ENCODE measurements at regions not wholly inside any gene's neighbourhood (a gene's known extent, or its start where the extent isn't known, plus 50 kb on each side); places are given as distances from the start of the nearest gene placed in this dataset.
"Not testable (repeated sequence)": the region's sequence is repeated elsewhere in the genome, so short reads cannot be mapped to it uniquely, and the experiment has no call there.

DNA sequence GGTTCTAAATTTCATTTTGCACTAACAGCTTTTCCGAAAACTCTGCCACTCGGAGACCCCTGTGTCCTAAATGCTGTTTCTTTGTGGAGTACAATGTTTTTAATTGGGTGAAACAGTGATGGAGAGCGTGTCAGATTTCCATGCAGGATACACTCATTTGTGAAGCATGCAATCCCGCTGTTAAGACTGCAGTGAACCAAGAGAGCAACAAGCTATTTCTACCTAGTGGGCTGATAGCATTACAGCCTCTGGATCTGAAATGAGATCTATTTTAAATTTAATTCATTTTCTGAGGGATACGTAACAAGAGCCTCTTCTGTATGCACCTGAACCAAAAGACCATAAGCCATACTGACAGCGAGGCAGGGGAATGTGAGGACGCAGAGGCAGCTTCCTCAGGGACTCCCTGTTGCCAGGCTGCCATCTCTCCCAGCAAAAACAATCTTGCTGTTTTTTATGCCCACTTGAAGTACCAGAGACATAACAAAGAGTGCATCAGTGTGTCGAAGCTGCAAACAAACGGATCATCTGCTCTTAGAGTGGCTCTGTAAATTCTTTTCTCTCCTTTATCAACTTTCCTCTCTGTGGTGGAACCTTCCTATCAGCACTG, 199.9 kb upstream of the COX10 start:
- no peak for DNase-seq (ENCODE audit: low spot score)

DNA sequence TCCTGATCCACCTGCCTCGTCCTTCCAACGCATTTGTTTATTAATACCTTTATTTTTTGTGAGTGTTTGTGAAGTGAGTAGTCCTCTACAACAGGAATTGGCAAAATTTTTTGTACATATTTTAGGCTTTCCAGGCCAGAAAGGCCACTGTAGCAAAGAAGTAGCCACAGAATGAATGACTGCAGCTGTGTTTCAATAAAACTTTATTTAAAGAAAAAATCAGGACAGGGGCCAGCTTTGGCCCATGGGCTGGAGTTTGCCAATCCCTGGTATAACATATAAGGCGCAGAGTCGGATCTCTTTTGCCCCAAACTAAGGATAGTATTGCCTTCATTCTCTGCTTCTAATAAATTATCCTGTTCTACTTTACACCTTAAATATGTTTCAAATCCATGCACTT, 198.0 kb upstream of the COX10 start:
- DNase-seq (ENCODE audit: low spot score): no peak

DNA sequence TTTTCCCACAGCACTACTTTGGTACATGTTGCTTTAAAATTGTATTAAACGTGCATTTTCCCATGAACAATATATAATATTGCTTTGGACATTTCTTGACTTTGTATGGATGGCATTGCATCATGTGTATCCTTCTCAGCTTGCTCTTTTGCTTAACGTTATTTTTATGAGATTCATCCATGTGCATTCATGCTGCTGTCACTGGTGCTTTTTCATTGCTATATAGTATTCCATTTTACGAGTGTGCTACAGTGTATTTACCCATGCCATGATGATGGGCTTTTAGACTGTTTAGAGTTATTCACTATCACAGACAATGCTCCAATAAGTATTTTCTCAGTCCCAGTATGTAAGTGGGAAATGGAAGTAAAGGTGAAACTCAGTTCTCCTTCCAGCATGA, 195.2 kb upstream of the COX10 start:
- no peak for DNase-seq (ENCODE audit: low spot score)

DNA sequence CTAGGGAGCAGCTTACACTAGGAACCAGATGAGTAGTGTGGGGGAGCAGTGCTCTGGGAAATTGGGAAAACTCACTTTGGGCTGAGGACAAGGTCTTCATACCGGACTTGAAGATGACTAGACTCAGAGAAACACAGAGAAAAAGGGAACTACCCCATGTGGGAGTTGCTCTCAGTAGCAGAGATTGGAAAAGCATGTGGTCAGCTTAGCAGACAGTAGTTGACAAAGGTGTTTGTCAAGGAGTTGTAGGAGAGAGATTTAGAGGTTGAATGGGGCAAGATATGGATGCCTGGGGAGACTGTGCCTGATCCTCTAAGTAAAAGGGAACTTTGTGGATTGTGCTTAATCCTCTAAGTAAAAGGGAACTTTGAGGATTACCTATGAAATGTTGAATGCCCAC, 194.5 kb upstream of the COX10 start:
- no peak for DNase-seq (ENCODE audit: low spot score)

DNA sequence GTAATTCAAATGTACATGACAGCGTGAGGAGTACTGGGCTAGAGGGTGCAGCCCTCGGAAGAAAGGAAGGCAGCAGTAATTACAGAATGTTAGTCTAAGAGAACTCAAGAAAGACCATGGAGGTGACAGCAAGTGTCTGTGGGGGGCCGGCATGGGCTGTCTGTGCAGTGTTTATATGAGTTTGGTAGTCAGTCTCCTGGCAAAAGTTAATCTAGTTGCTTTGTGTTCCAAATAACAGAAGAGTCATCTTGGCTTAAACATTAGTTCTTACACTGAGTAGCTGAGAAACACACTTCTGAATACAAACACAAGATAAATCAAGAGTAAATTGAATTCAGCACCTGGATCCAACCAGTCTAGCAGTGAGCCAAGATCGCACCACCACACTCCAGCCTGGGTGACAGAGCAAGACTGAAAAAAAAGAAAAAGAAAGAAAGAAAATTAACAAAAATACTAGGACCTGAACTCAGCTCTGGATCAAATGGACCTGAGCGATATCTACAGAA, 189.3 kb upstream of the COX10 start:
- no peak for DNase-seq (ENCODE audit: low spot score)

DNA sequence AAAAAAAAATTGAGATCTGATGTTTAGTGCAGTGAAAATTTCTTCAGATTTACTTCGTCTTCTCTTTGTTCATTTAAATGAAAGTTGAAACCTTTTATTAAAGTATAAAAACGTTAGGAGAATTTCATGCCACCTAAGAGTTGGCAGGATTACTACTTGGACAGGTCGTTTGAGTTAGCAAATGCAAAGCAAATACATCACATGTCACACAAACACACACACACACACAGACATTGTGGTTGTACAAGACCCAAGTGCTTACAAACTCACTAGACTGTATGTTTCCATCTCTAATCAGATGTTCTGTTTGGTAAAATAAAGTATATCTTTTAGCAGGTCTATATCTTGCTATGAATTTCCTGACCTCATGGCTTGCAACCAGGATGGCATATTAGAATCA, 185.6 kb upstream of the COX10 start:
- DNase-seq (ENCODE audit: low spot score): no peak

DNA sequence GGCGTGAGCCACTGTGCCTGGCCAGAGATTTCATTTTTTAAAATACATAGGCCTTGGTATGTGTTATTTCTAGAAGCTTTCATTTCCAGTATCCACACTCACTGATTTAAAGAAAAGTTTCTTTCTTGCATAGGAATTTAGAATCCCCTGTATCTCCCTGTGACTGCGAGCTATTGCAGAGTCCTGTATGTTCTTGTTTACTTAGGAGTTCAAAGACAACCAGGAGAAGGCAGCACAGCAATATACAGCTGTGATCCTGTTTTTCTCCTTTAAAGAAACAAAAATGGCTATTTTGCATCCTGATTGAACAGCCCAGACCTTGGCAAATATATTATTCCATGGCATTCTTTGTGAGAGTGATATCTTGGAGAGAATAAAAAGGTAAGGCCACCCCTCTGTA, 185.0 kb upstream of the COX10 start:
- DNase-seq (ENCODE audit: low spot score): no peak

DNA sequence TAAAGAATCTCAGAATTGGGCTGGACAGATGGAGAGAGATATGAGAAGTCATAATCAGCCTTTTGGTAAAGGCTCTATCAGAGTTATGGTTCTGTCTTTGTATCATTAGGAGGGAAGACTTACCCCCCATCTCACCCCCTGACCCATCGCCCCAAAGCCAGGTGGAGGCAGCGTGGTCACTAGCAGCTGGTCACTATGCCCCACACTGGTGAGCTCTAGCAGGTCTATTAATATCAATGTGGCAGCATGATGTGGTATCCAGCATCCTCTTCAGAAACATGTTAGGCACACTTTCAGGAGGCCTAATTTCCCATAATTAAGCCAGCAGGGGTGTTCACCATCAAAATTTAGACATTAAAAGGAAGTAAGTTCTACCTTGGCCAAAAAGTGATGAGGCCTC, 183.8 kb upstream of the COX10 start:
- no peak for DNase-seq (ENCODE audit: low spot score)

DNA sequence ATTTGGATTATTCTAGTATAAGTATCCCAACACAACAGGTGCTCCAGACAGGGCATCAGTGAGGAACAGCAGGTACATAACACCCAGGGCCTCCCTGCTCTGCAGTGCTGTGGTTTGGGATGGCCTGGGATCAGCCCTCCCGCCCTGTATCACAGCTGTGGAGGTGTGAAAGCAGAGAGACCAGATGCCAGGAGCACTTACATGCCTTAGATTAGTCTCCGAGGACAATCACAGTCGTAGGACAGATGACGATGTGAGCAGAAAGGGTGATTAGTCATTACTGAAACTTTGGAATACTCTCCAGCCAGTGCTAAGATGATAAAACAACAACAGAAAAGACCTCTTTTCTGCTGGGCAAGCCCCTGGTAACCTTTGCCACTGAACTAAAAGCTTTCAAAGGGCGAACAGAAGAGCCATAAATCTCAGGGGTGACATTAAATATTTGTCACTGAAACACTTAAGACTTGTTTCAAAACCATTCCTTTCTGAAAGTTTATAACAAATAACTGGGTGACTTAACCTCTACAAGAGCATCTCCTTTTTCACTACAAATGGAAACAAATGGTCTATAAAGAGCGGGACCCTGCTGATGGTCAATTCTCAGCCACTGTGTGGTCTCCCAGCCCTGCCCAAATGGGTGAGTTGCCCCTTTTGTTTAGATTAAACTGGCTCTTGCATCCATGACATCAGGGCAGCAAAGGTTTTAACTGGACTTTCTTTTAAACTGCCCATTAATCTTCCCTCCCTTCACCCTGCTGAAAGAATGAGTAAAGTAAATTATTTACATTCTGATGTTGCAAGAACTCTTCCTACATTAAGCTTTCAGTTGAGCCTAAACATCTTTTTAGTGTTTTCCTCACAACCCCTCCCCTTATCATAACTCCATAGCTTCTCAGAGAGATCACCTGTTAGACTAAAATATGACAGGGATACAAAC, 183.1 kb upstream of the COX10 start:
- DNase-seq (ENCODE audit: low spot score): no peak

DNA sequence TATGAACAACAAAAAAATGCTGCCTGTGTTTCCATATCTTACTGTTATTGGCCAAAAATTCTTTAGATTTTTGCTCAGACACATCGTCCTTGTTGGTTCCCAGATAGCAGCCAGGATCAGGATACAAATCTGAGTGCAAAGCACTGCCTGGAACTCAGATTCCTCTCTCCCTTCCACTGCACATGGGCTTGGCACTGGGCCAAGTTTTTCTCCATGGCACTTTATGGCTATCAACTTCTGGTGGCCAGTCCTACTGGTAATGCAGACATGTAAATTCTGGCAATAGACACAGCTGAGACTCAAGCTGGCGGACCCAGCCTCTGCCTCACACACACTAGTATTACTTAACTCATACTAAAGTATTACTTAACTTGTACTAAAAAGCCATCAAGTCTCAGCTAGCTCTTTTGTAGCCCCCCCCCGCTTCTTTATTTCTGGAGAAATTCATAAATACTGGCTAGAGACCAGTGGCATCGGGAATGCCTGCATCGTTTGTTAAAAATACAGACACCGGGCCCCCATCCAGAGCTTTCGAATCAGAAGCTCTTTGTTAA, 181.2 kb upstream of the COX10 start:
- DNase-seq (ENCODE audit: low spot score): no peak

DNA sequence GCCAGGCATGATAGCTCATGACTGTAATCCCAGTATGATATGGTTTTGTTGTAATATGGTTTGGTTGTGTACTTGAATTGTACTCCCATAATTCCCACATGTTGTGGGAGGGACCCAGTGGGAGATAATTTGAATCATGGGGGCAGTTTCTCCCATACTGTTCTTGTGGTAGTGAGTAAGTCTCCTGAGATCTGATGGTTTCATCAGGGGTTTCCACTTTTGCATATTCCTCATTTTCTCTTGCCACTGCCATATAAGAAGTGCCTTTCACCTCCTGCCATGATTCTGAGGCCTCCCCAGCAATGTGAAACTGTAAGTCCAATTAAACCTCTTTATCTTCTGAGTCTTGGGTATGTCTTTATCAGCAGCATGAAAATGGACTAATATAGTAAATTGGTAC, 160.3 kb upstream of the COX10 start:
- DNase-seq (ENCODE audit: low spot score): not testable (repeated sequence)

DNA sequence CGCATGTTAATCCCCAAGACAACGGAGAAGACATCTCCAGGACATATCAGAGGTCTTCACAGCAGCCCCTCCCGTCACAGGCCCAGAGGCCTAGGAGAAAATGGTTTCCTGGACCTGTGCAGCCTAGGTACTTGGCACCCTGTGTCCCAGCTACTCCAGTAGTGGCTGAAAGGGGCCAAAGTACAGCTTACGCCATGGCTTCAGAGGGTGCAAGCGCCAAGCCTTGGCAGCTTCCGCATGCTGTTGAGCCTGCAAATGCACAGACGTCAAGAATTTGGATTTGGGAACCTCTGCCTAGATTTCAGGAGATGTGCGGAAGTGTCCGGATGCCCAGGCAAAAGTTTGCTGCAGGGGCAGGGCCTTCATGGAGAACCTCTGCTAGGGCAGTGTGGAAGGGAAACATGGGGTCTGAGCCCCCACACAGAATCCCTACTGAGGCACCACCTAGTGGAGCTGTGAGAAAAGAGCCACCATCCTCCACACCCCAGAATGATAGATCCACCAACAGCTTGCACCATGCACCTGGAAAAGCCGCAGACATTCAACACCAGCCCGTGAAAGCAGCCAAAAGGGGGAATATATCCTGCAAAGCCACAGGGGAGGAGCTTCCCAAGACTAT, 159.3 kb upstream of the COX10 start:
- no peak for DNase-seq (ENCODE audit: low spot score)

DNA sequence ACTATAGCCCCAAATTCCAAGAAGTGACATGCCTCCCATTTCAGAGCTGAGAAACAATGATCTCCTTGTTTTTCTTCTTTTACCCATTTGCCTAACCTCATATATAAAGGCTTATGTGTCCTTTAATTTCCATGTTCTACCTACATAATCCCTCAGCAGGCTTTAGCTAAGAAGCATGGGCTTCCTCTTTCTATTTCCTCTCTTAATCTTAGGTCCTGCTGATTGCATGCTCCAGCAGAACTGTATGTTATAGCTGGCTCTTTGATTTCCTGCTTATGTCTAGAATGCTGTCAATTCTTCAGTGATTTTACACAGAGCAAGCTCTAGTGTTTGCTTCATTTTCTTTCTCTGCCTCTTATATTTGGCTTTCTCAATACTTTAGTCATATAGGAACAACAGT, 151.7 kb upstream of the COX10 start:
- DNase-seq (ENCODE audit: low spot score): no peak

DNA sequence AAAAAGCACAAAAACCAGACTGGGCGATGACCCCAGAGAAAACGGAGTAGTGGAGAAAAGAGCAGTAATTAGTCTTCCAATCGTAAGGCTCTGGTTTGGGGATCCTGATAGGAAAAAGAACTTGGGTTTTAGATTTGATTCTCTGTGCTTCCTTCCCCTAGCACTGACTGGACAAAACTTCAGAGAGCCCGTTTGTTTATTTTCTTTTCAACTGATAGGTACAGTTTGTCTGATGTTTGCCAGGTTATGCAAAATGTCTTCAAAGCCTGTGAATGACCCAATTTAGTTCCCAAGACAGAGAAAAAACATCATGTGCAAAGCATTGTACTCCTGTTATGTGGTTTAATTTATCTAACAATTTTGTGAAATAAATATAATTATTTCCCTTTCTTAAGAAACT, 151.1 kb upstream of the COX10 start:
- no peak for DNase-seq (ENCODE audit: low spot score)

DNA sequence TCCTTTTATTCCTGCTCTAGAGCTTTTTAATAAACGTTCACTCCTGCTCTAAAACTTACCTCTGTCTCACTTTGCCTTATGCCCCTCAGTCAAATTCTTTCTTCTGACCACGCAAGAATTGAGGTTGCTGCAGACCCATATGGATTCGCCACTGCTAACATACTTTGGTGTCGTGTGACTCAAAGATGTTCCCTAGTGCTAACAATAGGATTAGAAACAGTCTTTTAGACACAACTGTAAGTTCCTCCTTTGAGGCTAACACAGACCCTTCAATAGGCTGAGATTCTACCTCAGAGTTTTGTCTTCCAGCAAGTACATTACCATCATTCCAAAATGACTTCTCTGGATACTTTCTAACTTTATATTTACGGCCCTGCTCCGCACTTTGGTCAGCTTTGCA, 149.5 kb upstream of the COX10 start:
- DNase-seq (ENCODE audit: low spot score): no peak

DNA sequence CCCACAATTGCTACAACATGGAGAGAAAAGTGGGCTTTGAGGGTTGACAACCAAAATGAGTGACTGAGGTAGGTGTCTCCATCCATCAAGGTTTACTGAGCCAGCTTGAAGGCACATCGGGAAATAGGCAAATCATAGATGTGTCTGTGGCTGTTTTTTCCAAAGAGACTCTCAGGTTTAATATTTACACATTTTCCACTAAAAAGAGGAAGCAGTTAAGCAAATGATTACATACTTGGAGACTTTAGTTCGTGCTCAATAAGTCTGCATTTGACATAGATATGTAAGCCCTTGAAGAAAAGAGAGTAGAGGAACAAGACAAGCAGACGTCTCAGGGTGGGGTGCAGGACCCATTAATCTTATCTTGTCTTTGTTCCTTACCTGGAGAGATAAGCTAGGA, 148.9 kb upstream of the COX10 start:
- no peak for DNase-seq (ENCODE audit: low spot score)

DNA sequence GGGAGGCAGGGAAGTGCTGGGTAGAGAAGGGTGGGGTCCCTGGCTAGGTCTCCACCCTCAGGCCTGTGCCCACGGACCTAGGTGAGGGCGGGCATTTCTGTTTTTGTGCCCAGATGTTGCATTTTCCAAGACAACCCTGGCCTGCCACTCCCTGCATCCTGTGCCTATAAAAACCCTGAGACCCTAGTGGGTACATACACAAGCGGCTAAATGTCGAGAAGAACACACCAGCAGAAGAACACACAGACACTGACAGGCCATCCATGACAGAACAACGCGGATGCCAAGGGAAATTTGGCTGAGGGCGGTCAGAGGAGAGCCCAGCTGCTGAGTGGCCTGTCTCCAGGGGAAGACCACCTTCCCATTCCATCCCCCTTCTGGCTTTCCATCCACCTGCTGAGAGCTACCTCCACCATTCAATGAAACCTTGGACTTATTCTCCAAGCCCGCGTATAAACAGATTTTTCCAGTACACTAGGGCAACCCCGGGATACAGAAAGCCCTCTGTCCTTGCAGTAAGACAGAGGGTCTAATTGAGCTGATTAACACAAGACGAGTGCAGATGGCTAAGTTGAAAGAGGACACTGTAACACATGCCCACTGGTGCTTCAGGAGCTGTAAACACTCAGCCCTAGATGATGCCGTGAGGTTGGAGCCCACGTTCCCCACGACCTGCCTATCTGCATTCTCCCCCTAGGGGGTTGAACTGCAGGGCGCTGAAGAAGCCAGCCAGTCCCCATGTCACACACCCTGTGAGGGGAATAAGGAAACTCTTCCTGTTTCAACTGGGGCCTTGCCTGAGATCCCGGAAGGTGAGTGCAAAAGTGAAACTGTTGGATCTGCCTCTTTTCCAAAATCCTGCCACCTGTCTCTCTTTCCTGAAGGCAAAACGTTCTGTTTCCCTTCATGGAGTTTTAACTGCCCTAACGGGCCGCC, 147.2 kb upstream of the COX10 start:
- DNase-seq (ENCODE audit: low spot score): no peak

DNA sequence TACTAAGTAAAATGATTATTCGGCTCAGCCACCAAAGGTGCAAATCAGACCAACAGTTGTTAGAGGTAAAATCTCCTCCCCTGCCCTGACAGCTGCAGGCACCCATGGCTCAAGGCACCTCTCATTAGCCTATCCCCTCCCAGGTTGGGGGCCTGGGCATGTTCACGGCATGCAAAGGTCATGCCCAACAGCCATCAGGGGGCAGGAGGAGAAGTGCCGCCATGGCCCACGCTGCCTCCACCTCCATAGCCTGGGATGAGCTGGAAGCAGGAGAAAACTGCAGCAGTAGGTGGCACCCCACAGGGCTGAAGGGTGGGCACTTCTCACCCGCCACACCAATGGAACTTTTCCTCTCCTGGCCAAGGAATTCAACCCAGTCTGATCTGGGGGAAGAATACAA, 146.4 kb upstream of the COX10 start:
- no peak for DNase-seq (ENCODE audit: low spot score)

DNA sequence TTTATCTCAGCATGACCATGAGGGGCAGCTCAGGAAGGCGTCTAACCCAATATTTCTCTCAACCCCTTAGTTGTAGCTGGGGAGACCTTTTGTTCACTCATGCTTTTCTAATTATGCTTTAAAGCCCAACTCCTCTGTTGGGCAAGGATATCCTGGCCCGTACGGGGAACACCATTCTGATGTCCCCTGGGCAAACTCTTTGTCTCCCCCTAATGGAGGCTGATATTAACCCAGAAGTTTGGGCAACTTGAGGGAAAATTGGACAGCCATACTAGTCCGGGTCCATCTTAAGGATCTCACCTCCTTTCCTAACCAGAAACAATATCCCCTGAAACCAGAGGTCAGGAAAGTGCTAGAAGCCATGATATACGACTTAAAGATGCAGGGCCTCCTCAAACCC, 143.7 kb upstream of the COX10 start:
- DNase-seq (ENCODE audit: low spot score): no peak

DNA sequence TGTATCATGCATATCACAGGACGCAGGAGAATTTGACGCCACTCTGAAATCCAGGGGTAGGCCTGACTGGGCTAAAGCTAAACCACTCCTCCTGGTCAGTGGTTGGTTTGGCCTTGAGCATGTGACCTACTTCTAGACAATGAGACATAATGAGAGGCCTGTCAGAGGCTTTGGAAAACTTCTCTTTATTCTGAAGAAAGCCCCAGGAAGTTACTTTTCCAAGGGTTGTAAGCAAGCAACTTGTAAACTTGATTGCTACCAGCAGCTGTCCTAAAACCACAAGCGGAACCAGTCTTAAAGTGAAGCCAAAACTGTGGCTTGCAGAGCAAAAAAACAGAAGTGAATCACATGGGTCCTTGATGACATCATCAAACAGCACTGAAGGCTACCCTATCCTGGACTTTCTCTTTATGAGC, 138.2 kb upstream of the COX10 start:
- DNase-seq (ENCODE audit: low spot score): no peak

DNA sequence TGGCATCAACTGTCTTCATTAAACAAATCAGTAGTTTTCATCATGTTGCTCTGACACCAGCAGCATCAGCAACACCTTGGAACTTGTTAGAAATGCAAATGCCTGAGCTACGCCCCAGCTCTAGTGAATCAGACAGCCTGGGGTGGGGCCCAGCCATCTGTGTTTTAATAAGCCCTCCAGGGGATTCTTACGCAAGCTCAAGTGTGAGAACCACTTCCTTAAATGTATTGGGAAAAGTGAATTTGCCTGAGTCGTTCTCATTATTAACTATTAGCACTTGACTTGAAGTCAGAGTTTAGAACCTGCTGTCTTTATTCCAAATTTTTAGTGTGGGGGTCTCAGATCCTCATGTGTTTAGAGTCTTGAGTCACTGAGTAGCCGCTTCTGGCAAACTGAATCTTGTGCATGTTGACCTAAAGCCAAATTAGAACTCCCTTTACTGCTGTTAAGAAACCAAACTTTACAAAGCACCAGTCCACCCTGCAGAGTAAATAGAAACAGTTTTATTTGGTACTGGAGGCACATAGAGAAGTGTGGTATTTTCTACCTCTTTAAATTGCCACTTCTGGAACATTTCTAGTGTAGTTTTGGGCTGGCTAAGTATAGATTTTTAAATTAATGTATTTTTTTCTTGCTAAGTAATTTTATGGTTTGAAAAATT, 137.4 kb upstream of the COX10 start:
- no peak for DNase-seq (ENCODE audit: low spot score)

Measured in kidney tubule cell (primary cell).